Right forelimb (tissue), 1 donor: ENCODE measurements at regions not wholly inside any gene's neighbourhood (a gene's known extent, or its start where the extent isn't known, plus 50 kb on each side); places are given as distances from the start of the nearest gene placed in this dataset.
"Not testable (repeated sequence)": the region's sequence is repeated elsewhere in the genome, so short reads cannot be mapped to it uniquely, and the experiment has no call there.

Experiments used
- DNase-seq: peaks from one replicate; pipeline ENCODE4 v3.0.0-alpha.2; 2018

DNA sequence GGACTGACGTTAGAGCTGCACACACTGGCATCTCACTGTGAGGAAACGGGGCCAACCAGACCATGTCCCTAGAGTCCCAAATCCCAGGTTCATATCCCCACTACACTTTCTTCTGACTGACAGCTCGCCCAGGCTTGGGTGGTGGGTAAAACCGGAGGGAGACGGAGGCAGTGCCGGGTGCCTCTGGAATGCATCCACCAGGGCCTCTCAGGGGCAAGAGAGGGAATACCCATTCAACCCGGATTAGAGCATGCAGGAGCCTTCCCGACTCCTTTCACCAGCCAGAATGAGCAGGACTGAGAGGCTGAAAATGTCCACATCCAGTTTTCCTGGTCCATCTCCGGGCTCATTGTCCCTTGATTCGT is 297.2 kb downstream of the ADGRD1 start:
- DNase-seq = no peak

DNA sequence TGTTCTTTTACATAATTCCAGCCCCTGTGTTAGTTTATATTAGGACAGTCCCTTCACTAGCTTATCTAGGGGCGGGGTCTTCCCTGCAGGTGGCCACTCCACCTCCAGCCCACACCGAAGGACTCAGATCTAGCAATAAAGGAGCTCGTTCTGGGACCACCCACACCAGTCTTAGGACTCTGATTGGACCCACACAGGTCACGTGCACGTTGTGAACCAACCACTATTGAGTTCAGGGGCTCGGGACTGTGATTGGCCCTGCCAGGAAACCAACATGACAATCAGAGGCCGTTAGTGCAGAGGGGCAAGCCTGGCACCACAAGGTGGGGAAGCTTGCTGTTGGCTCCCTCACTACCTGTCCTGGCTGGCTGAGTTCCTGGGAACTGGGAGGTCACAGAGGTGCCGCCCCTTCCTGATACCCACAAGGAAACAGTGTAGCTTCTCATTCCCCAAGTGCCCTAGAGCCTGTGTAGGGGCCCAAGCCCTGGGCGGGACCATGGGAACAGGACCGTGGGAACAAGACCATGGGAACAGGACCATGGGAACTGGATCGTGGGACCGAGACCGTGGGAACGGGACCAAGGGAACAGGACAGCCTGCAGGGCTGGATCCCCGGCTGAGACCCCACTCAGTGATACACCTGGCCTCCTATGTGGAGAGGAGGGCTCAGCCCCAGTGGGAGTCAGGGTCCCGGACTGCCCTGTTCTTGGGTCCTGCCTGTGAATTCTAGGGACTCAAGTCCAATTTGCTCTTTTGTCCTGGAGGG is 297.8 kb downstream of the ADGRD1 start:
- DNase-seq = no peak

DNA sequence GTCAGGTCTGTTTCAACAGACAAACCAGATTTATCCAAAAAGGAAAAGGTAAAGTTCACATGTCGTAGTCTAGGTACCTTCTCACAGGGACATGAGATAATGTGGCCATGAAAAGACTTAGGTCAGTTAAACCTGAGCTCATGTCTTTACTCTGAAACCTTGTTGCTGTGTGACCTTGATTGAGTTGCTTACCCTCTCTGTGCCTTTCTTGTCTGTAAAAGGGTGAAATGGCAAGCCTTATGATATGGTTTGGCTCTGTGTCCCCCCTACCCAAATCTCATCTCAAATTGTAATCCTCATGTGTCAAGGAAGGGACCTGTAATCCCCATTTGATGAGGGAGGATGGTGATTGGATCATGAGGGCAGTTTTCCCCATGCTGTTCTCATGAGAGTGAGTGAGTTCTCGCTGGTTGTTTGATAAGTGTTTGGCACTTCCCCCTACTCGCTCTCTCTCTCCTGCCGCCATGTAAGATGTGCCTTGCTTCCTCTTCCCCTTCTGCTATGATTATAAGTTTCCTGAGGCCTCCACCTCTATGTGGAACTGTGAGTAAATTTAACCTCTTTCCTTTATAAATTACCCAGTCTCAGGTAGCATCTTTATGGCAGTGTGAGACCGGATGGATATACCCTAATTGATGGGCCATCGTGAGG is 299.8 kb downstream of the ADGRD1 start:
- DNase-seq = no peak

DNA sequence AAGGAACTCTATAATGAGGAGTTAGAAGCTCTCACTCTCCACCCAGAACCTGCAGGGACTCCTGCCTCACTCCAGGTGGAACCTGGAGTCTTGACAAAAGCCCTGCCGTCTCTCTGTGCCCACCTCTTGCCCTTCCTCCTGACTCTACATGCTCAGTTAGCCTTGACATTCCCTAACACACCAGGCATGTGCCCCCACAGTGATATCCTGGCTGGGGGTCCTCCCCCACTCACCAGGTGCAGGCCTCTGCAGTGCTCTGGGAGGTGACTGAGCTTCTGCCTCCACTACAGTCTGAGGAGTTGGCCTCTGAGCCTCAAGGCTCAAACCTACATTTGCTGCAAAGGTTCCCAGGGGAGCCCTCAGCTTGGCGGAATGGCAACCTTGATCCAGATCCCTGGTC is 300.7 kb downstream of the ADGRD1 start:
- DNase-seq = no peak

DNA sequence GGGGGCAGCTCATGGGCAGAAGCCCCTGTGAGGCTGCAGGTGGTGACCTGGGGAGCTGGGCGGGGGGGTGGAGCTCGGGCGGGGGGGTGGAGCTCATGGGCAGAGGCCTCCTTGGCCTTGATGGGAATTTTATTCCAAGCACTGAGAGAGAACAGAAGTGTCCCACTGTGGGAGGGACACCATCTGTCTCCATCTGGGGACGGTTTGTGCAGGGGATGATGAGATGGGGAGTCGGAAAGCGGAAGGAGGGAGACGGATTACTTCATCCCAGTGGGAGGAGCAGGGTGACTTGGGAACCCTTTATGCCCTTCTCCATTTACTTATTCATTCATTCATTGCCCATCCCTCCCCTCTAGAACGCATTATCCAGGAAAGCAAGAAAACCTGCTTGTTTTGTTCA is 304.7 kb downstream of the ADGRD1 start:
- DNase-seq = no peak

DNA sequence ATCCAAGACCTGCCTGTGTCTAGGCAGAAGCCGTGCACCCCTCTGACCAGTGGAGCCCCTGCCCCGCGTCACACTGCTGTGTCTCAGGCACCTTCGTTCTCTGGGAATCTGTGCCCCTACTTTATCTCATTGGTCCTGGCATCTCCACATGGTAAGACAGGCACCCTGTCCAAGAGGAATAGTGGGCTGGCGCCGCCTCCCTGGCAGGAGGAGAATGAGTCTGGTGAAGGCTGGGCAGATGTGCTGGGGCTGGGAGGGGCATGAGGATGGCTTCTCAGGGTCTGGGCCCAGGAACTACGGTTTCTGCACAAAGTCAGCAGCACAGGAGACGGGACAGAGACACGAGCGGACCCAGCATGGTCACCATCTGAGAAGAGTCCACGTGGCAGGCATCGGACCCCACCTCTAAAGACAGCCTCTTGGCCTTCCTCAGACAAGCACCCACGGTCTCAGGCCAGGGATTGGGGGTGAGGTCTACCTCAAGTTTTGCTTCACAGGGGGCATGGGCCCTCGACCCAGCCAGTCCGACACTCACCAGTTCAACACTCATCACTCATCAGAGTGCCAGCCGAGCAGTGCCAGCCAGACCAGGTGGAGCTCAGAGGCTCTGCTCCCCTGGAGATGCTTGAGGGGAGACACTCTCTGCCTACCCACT is 306.7 kb downstream of the ADGRD1 start:
- DNase-seq = no peak

DNA sequence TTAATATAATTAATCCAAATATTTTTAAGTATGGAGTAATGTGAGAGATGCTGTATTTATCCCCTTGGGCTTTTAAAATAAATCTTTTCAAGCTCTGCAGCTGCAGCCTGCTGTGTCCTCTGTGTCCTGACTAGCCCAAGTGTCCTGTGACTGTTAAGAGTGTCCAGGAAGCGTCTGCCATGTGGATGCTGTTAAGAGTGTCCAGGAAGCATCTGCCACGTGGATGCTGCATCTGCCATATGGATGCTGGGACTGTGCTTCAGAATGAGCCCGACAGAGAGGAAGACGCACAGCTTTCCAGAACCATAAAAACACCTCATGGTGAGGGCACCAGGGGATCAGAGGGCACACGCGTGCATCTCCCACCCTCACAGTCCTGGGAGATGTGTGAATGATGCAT is 307.2 kb downstream of the ADGRD1 start:
- DNase-seq = no peak

DNA sequence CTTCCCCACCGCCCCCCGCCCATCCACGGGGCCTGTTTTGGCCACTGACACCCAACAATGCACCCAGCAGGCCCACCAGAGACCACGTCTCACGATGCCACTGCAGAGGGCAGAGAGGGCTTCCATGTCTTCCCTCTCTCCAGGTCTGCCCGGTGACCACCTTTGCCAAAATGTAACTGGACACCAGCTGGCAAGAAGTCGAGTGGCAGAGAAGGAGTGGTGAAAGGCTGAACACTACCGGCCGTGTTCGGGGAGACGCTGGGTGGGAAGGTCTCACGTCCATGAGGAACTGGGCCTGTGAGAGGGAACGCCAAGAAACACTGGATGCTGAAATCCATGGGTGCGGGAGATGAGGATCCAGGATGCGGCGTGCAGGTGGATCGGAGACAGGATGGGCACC is 308.2 kb downstream of the ADGRD1 start:
- DNase-seq = no peak

DNA sequence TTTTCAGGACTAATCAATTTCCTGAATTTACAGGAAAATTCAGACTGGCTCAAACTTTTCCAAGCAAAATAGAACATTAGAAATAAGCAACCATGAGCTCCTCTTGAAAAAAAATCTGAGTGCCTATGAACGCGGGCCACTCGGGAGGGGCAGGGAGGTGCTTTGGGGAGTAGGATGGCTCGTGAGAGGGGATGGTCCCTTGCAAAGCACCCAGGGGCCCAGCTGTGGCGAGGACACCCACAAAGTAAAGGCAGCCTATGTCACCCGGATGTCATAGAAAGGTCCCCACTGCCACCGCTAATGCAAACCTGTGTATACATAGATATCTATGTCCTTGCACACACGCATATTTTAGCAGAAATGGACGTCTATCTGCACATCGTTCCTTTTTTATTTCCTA is 309.9 kb downstream of the ADGRD1 start:
- DNase-seq = no peak

DNA sequence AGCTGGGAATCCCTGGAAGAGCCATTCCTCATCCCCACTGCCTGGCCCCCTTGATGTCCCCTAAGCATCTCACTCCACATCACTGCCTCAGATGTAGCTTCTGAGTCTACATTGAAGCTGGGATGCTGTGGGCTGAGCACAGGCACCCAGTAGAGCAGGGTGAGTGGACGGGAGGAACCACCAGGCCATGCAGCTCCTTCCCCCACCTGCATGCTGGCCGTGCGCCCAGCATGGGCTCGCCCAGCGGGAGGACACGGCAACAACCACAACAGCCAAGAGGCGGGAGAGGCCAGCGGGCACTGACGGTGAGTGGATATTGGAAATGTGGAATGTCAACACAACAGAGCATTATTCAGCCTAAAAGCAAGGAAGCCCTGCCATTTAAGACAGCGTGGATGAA is 310.9 kb downstream of the ADGRD1 start:
- DNase-seq = no peak

DNA sequence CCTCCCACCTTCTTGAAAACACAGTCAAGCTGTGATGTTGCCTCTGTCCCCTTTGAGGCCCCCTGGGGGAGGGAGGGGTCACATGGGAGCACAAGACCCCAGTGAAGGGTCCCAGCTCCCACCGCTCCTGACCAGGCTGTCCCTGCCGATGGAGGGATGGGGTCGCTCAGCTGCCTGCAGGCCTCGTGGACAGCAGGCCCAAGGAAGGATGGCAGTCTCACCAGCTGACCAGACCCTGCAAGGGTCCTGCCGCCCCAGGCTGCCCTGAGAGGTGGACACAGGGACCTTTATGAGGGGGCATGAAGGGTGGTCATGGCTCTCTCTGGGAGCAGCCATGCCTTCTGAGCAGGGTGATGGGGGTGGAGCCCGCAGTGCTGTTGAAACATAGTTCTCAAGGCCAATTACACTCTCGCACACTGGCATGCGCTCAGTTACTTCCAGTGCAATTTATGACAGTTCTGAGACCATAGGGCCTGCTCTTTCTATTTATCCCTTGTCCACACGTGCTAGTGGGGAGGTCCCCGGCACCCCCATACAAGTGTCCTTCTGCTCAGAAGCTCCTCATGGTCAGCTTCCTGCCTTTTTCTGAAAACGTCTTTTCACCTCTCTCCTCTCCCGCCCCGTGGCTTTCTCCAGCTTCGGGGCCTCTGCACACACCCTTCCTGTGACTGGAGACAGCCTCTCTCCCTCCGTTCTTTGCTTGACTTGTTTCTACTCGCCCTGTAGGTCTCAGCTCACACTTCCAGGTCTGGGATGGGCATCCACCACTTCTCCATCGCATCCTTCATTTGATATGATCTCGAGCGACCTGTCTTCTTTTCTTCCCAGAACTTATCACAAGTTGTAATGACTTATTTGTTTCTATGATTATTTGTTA is 313.1 kb downstream of the ADGRD1 start:
- DNase-seq = no peak

DNA sequence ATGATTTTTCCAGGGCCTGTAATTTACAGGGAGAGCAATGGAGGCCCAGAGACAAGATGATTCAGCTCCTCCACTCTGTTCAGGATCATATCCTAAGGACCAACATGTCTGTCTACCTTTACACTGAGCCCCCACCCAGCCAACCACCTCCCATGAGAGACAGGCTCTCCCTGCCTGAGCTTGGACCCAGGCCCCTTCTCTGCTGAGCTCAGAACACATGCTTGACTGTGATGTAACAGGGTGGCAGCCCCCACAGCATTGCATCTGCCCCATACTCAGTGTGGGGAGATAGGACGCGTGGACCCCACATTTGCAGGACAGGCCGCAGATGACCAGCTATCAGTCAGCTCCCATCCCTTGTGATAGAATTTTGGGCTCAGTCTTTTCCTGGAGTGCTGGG is 313.9 kb downstream of the ADGRD1 start:
- no peak for DNase-seq

DNA sequence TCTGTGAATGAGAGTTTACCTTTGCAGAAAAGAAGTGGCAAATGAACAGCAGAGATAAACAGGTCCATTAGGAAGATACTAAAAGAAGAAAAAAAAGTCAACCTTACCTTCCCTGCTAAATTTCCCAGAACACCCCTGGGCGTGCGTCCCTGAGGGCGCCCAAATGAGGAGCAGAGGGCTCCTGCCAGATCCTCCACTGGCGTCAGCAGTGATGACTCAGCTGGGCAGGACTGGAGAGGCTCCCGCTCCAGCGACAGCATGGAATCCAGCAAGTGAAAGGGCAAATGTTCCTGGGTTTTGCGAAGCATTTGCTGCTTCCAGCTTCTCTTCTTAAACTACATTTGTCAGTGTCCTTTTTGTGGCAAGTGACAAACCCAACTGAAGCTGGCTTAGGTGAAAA is 314.4 kb downstream of the ADGRD1 start:
- DNase-seq = not testable (repeated sequence)

DNA sequence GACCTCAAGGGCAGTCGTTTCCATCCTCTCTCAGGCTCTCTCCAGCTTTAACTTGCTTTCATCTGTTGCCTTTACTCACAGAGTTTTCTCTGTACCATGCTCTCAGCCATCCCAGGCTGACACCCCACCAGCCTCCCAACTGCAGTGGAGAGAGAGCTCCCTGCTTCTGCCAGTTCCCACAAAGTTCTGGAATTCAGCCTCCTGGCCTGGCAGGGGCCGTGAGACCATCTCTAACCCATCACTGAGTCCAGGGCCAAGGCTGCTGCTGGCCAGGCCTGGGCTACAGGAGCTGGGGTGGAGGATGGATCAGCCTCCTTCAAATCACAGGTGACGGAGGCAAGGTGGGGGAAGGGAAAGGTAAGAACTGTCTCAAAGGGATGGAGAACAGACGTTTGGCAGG is 314.9 kb downstream of the ADGRD1 start:
- not testable (repeated sequence) for DNase-seq

DNA sequence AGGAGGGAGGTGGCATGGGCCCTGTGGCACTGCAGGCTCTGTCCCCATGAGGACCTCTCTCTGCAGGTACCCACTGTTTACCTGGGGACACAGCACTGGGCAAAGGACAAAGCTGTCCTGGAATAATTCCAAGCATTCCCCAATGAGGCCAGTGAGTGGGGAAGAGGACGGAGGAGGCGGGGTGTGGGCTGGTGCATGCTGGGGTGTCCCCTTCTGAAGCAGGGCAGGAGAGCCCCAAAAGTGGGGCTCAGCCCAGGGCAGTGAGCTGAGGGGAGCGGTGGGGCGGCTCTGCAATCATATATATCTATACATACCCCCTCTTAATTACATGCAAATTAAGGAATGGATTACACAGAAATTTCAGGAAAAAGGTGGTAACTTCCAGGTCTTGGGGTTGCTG is 315.8 kb downstream of the ADGRD1 start:
- DNase-seq = no peak

DNA sequence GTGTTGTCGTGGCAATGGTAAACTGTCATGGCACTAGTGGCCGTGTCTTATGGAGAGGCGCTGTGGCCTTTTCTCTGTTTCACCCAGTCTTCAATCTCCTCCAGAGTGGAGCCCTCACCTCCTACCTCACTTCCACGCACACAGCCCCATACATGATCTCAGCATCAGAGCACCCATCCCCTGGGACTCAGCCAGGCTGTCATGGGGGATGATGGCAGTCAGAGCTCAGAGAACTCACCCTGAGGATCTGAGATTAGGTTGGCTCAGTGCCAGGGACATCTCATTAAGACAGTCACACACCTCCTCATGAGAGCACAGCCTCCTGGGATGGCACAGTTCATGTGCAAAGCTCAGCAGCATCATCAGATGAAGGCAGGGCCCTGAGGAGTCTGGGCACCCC is 316.3 kb downstream of the ADGRD1 start:
- DNase-seq = not testable (repeated sequence)

DNA sequence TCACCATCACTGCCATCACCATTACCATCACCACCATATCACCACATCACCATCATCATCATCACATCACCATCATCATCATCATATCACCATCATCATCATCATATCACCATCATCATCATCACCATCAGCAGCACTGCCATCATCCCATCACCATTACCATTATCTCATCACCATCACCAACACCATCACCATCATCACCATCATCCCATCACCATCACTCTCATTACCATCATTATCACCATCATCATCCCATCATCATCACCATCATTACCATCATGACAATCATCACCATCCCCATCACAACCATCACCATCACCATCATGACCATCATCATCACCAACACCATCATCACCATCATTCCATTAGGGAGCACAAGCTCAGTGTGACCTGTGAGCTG is 318.0 kb downstream of the ADGRD1 start:
- no peak for DNase-seq

DNA sequence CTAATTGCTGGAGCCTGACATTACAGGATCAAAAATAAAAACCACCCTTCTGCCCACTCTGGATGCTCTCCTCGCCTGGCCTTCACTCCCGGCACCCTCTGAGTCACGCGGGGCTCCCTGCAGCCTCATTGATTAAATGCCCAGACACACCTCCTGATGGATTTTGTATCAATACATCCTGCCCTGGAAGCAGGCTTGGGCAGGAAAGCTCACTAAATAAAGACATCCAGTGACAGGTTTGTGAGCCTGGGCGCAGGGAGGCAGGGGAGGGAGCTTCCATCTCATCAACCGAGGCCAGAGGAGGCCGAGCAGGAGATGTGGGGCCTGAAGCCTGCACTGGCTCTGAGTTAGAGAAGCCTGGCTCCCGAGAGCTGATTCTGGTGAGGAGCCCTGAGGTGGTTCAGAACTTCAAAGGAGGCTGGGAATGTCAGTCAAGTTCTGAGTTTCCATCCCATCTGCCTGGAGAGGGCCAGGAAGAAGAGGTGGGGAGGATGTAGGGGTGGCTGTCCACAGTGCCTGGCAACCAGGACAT is 318.6 kb downstream of the ADGRD1 start:
- DNase-seq = not testable (repeated sequence)

DNA sequence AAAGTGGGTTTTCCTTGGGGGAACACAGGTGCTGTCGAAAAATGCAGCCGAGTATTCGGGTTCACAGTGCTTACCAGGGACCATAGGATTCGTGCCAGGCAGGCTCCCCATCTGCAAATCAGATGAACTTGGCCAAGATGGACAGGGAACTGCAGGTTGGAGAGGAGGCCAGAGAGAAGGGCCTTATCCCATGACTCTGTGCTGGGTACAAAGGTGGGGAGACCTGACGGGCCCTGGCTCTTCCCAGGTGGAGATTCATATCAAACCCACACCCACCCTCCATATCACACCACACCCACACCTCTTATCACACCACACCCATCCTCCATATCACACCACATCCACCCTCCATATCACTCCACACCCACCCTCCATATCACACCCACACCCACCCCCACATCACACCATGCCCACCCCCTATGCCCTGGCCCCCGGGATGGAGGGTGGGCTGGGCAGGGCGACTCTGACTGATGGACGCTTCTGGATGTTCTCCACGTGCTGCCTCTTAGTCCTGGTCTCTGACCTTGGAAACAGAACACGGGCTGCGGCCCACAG is 319.7 kb downstream of the ADGRD1 start:
- no peak for DNase-seq

DNA sequence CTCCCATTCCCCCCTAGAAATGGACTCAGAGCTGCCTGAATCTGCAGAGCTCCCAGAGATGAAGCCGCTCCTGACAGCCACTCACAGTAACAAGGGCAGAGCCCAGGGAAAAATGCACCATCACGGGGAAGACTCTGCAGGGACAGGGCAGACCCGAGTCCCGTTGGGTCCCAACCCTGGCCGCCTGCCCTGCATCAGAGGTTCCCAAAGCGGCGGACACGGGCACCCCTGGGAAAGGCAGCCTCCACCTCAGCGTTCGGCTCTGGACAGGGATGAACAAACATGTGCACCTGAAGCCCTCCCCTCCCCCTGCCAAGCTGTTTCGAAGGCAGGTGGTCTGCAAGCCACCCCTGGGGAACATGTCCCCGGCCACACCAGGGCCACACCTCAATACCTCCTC is 320.4 kb downstream of the ADGRD1 start:
- DNase-seq = no peak

DNA sequence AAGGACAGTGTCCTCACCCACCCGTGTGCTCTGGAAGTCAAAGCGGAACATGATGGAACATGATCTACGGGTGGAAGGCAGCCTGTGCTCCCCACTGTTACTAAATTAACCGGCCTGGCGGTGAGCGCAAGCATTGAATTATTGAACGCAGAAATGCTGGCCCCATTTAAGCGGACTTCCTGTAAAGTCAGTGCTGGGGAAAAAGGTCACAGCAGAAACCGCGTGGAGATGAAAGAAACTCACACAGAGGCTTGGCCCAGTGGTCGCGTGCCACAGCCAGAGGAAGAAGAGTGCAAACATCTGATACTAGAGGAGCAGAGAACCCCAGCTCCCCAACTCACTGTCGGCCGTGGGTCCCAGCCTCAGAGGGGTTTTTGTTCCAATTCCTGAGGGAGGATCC is 321.2 kb downstream of the ADGRD1 start:
- no peak for DNase-seq

DNA sequence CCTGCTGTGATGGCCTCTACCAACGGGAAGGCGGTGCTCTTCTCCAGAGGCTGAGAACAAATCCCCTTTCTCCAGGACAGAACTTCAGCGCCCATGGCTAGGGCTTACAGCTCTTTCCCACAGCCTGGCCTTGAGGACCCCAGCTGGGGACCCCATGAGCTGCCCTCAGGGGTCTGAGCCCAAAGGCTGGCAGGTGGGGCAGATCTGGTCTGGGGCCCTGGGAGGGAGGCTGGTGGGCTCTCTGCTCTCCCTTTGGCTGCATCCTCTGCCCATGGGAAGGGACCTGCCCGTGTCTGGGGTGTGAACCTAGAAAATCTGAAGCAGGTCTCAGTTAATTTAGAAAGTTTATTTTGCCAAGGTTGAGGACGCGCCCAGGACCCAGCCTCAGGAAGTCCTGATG is 322.1 kb downstream of the ADGRD1 start:
- DNase-seq = no peak
